ENCODE measurements at regions not wholly inside any gene's neighbourhood (a gene's known extent, or its start where the extent isn't known, plus 50 kb on each side); places are given as distances from the start of the nearest gene placed in this dataset.

- no peak for DNase-seq
These were observed 162.5 kb downstream of the TRMT11 start for GRCh38 chr6:126148853-126149252.

- DNase-seq = no peak
These were observed 166.0 kb downstream of the TRMT11 start for GRCh38 chr6:126152372-126152745.

GRCh38 chr6:126153661-126154060 is 167.3 kb downstream of the TRMT11 start:
- DNase-seq = no peak

GRCh38 chr6:126156973-126157372 is 170.6 kb downstream of the TRMT11 start:
- DNase-seq = no peak

GRCh38 chr6:126167726-126168125 is 172.2 kb upstream of the CENPW start:
- no peak for DNase-seq

DNA sequence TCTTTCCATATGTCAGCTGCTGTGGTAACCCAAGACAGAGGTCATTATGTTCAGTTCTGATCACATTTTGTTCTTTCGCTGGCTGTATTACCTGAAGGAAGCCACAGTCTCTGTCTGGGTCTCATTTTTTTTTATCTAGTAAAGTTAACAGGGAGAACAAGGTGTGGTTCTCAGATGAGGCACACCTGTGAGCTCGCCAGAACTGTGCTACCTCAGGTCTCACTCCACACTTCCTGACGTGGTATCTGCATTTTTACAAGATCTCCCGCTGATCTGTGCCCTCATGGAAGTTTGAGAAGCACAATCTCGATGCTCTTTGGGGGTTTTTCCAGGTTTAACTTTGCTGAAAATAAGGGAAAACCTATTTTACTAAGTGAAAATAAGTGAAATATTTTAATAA is 169.5 kb upstream of the CENPW start:
- DNase-seq = no peak

DNA sequence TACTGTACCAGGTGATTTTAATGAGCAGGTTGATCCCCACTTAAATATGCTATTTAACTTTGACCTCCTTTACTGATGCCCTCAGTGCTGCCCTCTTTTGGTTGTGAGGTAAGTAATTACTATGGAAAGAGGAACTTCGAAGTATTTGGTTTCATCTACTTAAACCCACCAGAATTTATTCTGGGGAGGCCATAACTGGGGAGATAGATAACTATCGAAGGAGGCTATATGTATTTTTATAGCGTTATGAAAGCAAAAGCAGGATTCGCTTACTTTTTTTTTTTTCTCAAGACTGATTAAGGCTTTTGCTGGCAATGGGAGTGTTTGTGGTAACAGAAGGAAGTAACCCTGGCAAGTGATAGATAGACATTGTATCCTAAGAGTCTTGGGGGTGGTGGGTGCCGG is 168.9 kb upstream of the CENPW start:
- peak; percentile 34 for DNase-seq

DNA sequence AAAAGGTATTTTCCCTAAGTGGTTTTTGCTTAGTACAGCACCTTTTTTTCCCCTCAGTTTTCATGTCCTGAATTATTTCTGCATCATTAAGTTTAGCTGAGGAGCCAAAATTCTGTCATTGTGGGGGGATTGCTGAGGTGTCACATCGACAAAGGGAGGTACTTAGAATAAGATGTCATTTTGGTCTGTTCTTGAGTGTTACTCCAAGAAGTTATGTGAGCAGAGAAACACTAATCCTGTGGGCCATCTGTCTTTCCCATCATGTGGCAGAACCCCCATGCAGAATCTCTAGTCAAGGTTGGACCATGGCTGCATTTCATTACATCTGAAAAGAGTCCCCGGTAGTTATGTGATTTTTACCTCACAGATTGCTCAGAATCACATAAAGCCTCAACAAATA is 167.8 kb upstream of the CENPW start:
- no peak for DNase-seq

- DNase-seq = no peak
These were observed 166.7 kb upstream of the CENPW start for GRCh38 chr6:126173265-126173664.

DNA sequence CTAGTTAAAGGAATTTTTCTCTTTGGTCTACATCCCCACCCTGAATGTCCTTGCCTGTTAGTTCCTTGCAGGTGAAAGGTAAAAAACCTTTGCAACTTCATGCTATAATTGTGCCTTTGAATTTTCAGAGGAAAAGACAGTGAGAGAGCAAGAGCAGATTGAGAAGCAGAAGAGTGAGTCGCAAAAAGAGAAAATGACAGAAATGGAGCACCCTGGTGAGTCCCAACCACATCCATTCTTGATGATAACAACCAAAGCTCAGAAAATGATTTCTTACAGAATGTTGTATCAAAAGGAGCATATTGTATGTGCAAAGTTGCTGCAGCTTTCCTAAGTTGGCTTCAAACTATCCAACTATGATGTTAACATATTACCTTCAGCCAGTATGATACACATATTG is 165.2 kb upstream of the CENPW start:
- DNase-seq = no peak

GRCh38 chr6:126175251-126175650 is 164.7 kb upstream of the CENPW start:
- no peak for DNase-seq

GRCh38 chr6:126176282-126176681 is 163.6 kb upstream of the CENPW start:
- DNase-seq = no peak

DNA sequence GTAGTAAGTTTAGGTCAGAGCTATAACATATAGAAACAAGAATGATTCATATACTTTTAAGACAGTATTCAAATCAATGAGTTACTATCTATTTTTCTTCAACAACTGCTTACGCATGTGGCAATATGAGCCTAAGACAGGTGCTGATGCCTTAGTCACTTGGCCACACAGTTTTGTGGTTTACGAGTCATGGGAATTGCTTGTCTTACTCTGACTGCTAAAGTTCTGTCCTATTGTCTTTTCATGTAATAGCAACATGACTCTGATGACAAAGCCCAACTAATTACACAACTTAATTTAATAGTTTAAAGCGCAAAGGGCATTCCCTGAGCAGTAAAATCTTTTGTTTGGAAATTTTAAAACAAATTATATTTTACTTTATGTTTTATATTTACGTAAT is 159.3 kb upstream of the CENPW start:
- no peak for DNase-seq

- DNase-seq = no peak
These were observed 158.7 kb upstream of the CENPW start for GRCh38 chr6:126181173-126181741.

- DNase-seq = no peak
These were observed 158.0 kb upstream of the CENPW start for GRCh38 chr6:126181890-126182289.

DNA sequence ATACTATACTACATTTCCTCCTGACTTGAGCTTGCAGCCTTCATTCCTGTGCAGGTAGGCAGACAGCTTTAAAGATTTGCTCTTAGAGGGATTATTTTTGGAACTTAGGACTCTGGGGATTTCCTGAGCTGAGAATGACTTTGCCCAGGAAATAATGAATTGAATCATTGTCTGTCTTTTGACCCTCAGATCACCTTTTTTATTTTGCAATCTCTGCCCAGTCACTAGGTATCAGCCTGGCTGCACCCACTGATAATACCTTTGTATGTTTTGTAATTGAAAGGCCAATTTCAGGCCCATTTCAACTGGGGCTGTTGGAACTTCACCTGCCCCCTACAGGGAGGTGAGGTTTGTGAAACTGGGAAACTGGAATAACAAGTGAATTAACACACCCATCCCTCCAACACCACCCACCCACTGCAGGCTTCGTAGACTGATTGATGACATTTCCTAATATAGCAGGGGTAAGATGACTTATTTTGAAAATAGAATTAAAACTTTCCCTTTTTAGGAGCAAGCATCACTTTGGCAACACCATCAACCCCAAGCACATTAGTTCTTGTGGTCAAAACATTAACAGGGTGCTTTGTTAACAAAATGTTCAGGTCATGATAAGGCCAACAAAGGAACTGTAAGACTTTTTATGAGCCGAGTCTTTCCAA is 157.1 kb upstream of the CENPW start:
- no peak for DNase-seq

DNA sequence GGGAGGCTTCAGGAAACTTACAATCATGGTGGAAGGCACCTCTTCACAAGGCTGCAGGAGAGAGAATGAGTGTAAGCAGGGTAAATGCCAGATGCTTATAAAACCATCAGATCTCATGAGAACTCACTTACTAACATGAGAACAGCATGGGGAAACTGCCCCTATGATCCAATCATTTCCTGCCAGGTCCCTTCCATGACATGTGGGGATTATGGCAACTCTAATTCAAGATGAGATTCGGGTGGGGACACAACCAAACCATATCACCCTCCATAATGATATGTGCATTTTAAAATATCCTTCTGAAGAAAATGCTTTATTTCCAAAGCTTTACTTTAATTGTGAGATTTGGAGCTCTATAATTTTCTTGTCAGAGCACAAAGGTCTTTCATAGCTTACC is 154.1 kb upstream of the CENPW start:
- DNase-seq = no peak

- DNase-seq = no peak
These were observed 151.5 kb upstream of the CENPW start for GRCh38 chr6:126188279-126188909.

GRCh38 chr6:126195625-126196236 is 144.2 kb upstream of the CENPW start:
- DNase-seq = no peak

DNA sequence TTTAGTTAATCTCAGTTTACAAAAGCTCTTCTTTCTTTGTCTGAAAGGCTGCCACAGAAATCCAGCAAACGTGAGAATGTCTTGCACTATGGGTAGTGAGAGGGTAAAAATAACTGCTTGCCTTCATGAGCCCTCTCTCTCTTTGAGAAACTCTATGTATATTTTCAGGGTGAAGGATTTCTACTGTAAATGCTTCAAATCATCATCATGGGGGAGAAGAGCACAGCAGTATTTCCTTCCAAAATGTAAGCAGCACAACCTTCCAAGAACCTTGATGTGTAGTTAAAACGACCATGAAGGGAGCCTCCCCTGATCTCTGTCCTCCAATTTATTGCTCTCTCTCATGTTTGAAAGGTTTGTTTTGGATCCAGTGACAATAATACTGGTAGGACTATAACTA is 141.3 kb upstream of the CENPW start:
- DNase-seq = no peak

- peak; percentile 24 for DNase-seq
These were observed 140.4 kb upstream of the CENPW start for GRCh38 chr6:126199466-126199865.

DNA sequence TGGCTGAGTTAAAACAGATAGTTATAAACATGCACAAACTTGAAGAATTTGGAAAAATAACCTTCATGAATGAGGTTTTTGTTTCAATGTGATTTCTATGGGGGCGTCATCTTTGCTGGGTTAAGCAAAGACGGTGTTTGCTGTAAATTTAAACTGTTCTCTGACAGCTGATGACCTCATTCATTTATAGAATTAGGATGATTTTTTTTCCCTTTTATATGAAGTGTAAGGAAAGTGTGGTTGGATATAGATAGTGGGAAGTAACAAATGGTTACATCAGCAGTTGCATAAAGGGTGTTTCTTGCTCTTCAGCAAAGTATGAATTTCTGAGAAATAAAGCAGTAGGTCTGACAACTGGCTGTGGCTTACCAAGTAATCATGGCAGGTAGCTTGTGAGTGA is 137.2 kb upstream of the CENPW start:
- no peak for DNase-seq

DNA sequence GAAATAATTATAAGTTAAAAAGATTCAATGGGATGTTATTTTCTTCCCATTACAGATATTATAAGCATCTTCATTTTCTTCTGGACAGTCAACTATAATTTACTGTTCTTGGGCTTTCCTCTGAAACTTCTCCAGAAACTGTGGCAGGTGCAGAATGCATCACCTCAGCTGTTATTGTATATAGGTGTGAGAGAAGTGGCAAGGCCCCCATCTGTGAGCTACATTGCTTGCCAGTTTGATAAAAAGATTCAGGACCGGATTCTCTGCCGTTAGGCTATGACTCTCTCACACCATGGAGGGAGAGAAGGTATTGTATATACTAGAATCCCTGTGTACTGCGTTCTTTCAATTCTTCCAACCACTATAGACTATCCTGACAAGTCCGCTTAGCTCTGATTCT is 135.8 kb upstream of the CENPW start:
- no peak for DNase-seq

GRCh38 chr6:126204598-126204997 is 135.3 kb upstream of the CENPW start:
- no peak for DNase-seq

All from CD4-positive, alpha-beta T cell treated with Interleukin-17A for 1 hour (primary cell).